HG02678 (cell line): ENCODE measurements at regions not wholly inside any gene's neighbourhood (a gene's known extent, or its start where the extent isn't known, plus 50 kb on each side); places are given as distances from the start of the nearest gene placed in this dataset.
"Not testable (repeated sequence)": the region's sequence is repeated elsewhere in the genome, so short reads cannot be mapped to it uniquely, and the experiment has no call there.

ENCODE experiments used
- ATAC-seq: cut with Tn5 transposase; IDR thresholded peaks from one replicate; pipeline ENCODE4 v1.9.1; 2021; ENCODE audit warnings: mild to moderate bottlenecking, moderate library complexity; ENCODE audit not compliant: unreplicated experiment

DNA sequence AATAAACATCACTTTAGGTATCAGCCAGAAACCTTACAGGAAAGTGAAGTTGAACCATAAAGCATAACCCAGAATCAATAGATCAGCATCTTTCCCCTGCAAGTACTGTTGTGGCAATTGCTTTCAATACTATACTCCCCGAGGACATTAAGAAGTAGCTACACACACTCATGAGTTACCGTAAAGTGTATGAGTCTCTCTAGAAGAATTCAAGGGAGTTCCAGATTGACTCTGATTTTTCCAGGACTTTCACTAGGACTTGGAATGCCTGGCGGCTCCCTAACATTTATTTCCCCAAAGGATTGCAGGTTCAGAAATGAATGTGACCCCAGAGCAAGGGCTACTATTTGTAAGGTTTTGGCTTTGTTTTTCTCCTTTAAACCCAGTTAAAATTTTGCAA, 465.4 kb upstream of the MDGA2 start:
- ATAC-seq = no peak

DNA sequence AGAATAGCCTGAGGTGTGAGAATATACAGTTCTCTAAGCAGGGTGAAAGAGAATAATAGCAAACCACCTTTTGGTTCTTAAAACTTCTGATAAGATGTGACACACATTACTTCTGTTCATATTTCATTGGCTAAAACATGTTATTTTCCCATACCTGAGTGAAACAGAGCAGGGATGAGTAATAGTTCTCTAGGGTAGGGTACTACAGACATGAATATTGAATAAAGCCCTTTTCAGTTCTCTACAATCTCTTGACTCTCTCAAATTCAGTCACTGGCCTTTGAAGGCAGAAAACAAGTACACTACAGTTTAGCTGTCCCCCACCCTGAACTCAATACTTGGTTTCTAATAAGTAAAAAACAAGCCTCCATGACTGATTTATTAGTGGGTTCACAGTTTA, 454.1 kb upstream of the MDGA2 start:
- no peak for ATAC-seq

DNA sequence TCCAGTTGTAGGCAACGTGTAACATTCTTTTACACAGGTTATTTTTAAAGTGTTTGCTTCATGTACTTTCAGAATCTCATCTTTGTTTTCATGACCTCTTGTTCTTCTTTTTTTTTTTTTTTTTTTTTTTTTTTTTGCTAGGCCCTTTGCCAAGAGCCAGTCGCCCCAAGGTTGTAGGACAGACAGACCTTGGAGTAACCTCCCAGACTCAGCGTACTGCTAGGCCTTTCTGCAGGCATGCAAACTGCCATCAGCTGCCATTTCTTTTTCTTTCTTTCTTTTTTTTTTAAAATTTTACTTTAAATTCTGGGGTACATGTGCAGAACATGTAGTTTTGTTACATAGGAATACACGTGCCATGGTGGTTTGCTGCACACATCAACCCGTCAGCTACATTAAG, 452.3 kb upstream of the MDGA2 start:
- no peak for ATAC-seq

DNA sequence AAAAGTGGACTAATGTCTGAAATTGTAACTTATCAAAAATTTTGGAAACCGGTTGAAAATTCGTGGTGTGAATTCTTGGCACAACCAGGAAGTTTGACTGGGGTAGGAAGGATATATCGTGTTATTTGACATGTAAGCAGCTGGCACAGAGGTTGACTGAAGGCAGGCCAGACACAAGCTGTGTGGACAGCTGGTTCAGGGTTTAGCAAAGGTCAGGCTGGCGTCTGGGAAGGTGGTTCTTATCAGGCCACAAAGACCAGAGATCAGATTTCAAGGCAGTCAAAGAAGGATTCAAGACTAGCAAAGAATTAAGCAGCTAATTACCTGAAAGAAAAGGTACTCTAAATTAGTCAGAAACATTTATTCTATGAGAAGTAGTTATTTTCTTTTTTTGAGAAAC, 450.2 kb upstream of the MDGA2 start:
- no peak for ATAC-seq

DNA sequence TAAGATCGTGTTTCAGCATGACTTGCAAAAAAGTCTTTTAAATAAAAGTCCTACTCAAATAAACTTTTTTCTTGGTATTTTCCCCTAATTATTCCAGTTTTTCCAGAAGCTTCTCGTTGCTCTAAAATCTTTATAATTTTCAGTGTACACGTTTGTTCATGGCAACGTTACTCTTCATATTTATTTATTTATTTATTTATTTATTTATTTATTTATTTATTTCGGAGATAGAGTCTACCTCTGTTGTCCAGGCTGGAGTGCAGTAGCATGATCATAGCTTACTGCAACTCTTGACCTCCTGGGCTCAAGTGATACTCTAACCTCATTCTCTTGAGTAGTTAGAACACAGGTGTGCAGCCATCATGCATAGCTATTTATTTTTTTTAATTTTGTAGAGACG, 438.3 kb upstream of the MDGA2 start:
- no peak for ATAC-seq

DNA sequence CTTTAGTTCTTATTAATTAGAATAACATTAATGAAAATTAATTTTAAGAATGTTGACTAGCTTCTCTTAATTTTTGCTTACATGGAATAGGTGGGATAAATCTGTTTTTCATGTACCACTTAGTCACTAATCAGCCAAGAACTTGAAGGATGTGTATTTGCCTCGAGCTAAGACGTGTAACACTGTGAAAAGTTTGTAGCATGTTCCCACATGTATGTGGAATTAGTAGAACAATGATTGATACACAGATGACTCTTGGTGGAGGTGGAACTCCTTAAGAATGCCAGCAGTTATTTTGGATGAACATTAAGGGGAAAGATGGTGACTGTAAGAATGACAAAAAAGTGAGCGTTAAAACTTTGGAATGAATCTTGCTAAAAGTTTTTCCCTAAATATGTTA, 435.7 kb upstream of the MDGA2 start:
- no peak for ATAC-seq

DNA sequence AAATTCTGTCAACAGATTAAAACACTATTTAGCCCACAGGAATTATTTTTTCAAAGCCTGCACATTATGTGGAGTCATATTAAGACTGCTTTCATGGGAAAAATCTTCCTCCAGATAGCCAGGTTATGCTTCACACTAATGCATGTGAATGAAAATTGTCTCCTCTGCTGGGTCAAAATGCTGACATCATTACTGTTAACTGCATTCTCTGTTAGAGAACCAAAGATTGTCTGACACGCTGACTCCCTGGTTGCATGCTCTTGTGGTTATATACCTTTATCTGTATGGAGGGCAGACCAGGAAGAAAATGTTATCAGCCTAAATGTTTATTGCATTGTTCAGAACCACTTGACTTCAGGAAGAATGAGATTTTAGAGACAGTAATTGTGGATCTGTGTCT, 432.2 kb upstream of the MDGA2 start:
- no peak for ATAC-seq

DNA sequence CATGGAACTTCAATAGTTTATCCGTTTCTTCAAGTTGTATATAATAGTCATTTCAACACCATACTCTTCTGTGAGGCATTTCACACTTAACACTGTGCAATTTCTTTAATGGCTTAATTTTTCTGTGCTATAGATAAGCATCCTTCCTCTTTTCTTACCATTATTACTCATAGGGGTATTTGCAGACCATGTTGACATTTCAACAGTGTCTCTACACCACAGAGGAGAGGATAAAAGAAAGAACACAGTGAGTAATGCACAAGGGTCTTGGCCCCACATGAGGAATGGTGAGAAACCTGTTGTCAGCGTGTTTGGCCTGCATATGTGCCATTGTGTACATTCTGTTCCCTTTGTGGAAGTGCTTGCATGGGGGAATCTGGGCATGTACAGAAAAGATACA, 421.5 kb upstream of the MDGA2 start:
- ATAC-seq = no peak

DNA sequence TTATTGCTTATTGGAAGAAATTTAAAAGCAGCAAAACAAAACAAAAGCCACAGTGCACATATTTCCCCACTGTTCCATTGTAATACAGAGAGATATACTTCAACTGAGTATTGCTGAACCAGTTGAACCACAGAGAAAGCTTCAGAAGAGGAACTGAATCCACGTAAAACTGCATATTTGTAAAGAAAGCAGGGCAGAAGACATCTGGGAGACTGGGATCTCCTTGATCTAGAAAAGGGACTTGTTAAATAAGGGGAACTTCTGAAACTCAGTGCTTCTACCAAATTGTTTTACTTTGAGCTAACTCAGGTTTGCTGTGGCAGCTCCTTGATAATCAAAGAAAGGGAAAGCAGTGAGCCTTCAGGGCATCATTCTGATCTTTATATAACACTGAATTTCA, 411.1 kb upstream of the MDGA2 start:
- no peak for ATAC-seq

DNA sequence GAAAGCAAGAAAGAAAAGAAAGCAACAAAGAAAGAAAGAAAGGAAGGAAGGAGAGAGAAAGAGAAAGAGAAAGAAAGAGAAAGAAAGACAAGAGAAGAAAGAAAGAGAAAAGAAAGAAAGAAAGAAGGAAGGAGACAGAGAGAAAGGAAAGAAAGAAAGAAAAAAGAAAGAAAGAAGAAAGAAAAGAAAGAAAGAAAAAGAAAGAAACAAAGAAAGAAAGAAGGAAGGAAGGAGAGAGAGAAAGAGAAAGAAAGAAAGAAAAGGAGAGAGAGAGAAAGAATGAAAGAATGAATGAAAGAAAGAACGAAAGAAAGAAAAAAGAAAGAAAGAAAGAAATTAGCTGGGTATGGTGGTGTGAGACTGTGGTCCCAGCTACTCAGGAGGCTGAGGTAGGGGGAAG, 400.1 kb upstream of the MDGA2 start:
- no peak for ATAC-seq

DNA sequence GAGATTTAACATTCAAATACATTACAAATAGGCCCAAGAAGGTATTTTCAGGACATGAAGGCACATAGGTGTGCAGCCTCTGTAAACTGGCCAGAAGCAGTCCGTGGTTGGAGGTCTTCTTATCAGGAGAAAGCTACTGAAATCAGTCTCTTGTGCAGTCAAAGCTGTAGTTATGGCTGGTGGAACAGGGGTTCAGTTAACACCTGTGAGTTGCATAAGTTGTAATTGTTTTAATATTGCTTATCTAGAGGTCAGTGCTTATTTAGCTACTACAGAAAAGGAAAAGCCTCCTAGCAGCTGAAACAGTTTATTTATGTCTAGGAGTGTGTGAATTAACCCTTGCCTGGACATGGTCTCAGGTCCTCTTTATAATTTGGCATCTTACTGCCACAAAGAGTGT, 377.6 kb upstream of the MDGA2 start:
- no peak for ATAC-seq

DNA sequence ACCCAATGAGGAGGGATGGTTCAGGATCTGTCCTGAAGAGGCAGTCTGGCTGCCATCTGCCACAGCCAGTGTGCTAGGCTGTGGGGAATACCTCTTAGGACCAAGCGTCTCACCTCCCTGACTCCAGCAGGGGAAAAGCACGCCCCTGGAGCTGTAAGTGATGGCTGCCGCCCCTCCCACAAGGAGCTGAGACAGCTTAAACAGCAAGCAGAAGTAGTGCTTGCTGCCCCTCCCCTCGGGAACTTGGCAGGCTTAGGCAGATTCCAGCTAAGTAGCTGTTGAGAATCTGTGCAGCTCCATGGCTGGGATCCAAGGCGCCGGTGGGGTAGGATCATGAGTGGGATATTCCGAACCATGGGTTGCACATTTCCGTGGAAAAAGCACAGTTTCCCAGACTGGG, 360.4 kb upstream of the MDGA2 start:
- ATAC-seq = no peak

DNA sequence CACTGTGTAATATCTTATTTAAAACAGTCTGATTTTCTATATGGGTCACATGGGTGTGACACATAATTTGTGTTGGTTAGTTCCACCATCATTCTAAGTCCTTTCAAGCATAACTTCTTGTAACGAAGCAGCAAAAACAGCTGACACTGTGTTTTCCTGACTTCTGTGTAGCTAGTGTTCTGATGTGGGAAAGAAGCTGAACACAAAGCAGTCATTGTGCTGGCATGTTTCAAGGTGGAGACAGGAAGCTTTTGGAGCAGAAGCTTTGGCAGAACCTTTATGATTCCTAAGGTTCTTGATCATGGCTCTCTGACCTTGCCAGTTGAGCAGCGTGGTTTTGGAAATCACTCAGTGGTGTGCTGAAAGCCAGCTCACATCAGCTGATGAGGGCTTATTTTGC, 351.7 kb upstream of the MDGA2 start:
- ATAC-seq = no peak

DNA sequence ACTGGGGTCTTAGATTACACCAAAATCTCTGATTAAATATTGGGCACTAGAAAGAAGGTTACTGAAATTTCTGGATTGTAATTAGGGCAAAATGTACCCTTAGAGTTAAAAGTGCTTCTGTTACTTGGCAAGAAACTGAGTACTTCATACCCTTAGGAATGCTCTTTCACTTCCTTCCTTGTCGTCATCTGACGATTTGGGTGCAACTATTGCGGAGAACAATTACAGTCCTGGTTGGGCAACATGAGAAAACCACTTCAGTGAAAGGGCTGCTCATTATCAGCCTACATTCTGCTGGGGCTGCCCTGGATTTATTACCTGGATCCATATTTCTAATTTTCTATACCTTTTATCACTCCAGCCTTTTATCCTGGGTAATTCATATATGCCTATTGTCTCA, 348.5 kb upstream of the MDGA2 start:
- no peak for ATAC-seq

DNA sequence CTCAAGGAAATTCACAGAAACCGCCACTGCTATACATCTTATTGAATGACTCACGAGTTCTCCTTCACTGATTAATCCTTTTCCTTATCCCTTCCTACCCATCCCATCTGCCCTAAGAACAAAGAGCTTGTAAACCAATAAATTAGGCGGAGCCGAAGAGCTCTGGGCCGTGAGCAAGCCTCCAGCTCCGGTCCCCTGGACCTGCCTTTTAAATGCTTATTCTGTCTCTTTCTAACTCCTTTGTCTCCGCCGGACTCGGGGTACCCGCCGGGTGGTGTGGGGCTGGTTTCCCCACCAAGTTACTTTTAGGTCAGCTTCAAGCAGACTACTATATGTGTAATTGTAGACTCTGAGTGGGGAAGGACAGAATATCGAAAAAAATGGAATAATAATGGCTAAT, 336.1 kb upstream of the MDGA2 start:
- not testable (repeated sequence) for ATAC-seq

DNA sequence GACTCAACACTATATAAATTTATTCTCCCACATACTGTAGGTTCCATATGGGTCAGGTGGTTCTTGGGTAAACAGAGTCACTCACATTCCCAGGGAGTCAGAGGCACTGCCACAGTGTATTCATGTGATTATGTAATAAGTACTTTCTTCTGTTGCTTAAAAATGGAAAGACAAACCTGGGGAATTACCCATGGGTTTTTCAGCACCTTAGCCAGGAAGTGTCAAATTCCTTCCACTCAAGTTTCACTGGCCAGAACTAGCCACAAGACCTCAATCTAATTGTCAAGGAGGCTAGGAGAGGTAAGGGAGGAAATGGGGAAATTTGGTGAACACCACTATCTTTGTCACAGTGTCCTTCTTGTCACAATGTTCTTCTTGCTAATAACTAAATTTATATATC, 333.2 kb upstream of the MDGA2 start:
- ATAC-seq = peak; percentile 61

DNA sequence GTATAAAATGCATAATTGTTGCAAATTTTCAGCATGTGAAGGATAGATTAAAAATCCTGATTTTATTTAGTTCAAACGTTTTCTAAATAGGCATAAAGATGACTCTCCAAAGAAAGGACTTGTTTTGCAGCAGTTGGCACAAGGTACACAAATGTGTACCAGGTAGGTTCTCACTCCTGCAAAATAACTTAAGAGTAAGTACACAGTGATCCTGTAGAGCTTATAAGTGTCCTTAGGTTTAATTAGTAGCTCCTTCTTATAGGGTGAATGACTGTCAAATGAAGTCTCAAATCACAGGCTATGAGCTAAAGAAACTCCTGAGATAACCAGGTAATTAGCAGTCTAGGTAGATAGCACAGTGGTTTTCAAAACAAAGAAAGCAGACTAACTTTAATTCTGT, 330.6 kb upstream of the MDGA2 start:
- no peak for ATAC-seq

DNA sequence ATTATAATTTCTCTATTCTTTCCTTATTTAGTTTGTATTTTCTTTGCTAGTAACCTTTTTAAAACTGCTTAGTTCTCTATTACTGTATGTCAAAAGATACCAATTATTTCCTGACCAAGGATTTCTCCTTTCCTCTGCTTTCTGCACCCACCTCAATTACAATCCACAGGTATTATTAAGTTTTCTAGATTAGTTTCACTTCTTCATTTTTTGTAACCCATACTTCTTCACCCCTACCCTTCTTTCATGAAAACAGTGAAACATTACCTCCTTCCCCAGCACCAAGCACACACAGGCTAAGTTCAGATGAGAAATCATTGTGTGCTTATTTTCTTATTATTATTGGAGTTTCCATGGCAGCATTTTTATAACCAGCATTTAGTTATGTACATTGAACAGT, 318.5 kb upstream of the MDGA2 start:
- no peak for ATAC-seq

DNA sequence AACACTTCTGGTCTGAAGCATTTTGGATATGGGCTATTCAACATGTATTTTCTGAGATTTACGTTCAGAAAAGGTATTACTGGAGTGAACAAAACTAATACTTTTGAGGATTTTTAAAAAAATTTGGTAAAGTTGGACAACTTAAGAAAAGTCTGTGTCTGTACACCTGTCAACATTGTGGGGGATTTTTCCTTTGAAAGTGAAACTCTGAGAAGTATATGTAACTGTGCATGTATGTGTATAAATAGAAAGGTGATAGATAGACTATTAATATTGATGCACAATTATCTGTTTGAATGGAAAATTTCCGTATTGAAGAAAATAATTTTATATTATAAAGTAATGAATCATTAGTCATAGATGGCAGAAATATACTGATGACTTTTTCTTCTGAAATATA, 312.8 kb upstream of the MDGA2 start:
- no peak for ATAC-seq

DNA sequence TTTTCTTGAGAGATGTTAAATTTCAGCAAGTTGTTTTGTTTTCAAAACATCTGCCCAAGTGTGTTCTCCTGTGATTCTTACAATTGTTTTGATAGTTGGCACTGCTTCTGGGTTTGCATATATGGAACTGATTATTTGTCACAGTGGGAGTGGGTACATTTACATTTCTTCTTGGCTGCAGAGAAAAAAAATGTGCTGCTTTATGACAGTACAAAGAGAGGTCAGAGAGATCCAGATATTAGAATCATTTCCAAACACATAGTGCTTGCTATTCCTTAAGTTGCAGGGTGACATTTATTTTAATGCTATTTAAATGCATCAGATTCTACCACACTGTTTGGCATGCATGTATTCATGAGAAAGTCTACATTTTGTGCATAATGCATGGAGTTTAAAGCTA, 303.5 kb upstream of the MDGA2 start:
- ATAC-seq = no peak

DNA sequence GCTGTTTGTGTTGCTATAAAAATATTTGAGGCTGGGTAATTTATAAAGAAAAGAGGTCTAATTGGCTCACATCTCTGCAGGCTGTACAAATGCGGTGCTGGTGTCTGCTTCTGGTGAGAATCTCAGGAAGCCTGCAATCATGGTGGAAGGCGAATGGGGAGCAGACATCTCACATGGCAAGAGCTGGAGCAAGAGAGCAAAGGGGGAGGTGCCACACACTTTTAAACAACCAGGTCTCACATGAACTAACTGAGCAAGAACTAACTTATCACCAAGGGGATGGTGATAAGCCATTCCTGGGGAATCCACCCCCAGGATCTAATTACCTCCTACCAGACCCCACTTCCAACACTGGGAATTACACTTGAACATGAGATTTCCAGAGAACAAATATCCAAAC, 300.7 kb upstream of the MDGA2 start:
- no peak for ATAC-seq

DNA sequence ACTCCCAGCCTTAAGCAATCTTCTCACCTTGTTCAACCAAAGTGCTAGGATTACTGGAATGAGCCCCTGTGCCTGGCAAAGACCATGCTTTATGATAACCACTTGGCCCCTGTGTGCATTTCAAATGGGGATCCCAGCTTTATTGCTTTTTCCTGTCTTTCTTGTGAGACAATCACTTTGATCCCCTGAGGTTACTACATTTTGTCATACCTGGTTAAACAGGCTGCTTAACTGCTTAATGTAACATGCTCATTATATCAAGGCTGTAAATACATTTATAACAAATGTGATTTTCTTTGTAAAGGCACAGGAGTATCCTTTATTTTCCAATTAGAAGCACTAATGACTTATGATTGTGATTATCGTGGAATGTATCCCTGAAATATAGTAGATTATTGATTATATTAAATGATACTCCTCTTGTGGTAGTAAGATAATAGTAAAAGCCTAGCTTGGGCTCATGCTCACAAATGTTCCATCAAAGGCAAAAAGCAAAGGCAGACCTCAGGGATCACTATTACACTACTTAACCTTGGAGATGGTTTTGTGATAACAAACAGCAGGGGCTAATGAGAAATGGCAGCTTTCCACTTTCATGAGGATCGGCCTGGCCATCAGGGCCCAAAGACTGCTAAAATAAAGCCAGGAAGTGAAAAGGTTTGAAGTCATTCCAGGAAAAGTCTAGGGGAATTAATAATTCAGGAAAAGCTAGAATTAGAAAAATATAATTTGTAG, 290.8 kb upstream of the MDGA2 start:
- no peak for ATAC-seq

DNA sequence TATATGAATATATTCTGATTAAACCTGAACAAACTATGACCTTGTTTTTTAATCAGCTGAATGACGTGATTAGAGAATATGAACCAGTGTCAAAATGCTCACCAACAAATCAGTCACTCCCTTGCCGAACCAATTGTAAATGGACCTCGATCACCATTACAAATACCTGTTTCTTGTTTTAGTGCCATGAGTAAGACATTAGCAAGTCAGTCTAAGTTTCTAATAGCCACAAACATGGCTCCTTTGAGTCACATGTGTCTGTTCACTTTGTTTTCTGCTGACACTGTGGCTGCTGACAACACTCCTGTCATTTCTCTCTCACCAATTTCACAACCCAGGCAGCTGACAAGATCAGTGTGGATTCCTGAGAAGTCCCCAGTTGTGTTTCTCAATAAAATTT, 286.2 kb upstream of the MDGA2 start:
- no peak for ATAC-seq

DNA sequence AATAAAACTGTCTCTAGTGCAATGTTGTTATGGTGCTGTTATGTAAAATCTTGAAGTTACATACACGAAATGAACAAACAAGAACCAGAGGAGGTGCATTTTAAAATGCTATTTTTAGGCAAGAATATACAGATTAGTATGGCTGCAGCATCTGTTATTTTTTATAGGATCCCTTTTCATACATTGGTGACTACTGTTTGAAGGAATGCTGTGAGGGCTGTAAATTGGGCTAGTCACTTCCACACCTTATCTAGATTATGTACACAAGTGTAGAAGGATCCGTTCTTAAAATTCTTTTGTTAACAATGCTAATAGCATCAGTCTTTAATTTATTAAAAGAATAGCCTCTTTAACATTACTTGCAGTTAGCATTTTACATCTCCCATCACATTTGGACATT, 284.3 kb upstream of the MDGA2 start:
- no peak for ATAC-seq
